Thyroid gland (tissue), 4 donors: ENCODE measurements at regions not wholly inside any gene's neighbourhood (a gene's known extent, or its start where the extent isn't known, plus 50 kb on each side); places are given as distances from the start of the nearest gene placed in this dataset.

Experiments
- DNase-seq, 2 donors: peaks; one replicate each; pipeline ENCODE4 v3.0.0-alpha.2; 2019
- H3K27ac ChIP-seq, 3 donors: fragments of 200-600 bp; sonication (generic); 1 replicate in 2 of 3; 2 replicates in 1 of 3; pipeline ENCODE4 v1.5.1; 2016 to 2019; ENCODE audit warnings: mild to moderate bottlenecking in 1 of 3, moderate library complexity in 1 of 3
- H3K27me3 ChIP-seq: fragments of 200-600 bp; sonication (generic); one replicate; pipeline ENCODE4 v1.5.1; 2019
- H3K36me3 ChIP-seq, 2 donors: fragments of 200-600 bp; sonication (generic); one replicate each; pipeline ENCODE4 v1.5.1; 2016 to 2019
- H3K4me1 ChIP-seq, 2 donors: fragments of 200-600 bp; sonication (generic); one replicate each; pipeline ENCODE4 v1.5.1; 2017 to 2019
- H3K4me3 ChIP-seq, 3 donors: fragments of 200-600 bp; sonication (generic); replicated peaks in 1 of 3; 1 replicate in 2 of 3; 2 replicates in 1 of 3; pipeline ENCODE4 v1.5.1; 2016; ENCODE audit warnings: mild to moderate bottlenecking in 1 of 3
- H3K9me3 ChIP-seq: fragments of 200-600 bp; sonication (generic); one replicate; pipeline ENCODE4 v1.5.1; 2017
- POLR2A ChIP-seq, 2 donors: fragments of 450-650 bp; IDR thresholded peaks; one replicate each; pipeline ENCODE4 v1.6.1; 2017; ENCODE audit warnings: antibody characterized with exemption in 2 of 2, mild to moderate bottlenecking in 2 of 2, moderate library complexity in 1 of 2
- WGBS, 2 donors: methylation state at CpG; one replicate each; pipeline ENCODE4 v1.1.5; 2017; 5-methylcytosine and 5-hydroxymethylcytosine counted together
- intact Hi-C: fragments of 100-400 bp; cut with DNase I; formaldehyde crosslinking; loops from one replicate; pipeline ENCODE4 v1.15.1; 2023
- TF ChIP-seq, protein P1 (sequence below), 6 experiments: fragments of 200-600 bp in 3 of 6; fragments of 450-650 bp in 3 of 6; sonication (generic) in 3 of 6; IDR thresholded peaks; one replicate each; pipeline ENCODE4 v1.5.1; 2016 to 2019; ENCODE audit warnings: antibody characterized with exemption in 6 of 6, mild to moderate bottlenecking in 2 of 6, inconsistent platforms in 1 of 6, moderate library complexity in 1 of 6

DNA sequence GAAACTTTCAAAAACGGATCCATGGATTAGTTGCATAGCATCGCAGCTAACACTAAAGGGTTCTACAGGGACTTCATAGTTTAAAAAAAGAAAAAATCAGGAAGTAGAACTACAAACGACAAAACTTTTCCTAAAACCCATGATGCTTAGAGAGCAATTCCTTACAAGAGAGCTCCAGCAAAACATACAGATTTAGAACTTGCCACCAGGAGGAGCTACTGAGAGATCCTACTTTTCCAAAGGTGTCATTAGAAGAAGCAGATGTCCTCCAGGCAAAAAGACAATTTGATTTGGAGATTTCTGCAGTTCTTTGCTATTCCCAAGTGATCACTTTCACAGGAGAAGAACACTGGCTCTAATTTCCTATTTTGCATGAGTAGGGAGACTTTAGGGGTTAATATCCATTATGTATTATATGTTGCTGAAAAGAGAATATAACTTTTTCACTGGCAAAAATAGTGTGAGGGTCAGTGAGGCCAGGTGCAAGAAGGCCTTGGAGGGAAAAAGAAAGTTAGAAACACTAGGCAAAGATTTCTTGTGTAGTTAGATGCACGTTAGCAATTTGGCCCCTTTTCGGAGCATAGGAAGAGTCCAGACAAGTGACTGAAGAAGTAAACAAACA is 436.2 kb downstream of the SUCLG1 start:
- Histone ChIP-seq H3K9me3 (no peaks in the 10 kb centered on the region), H3K36me3 (no peaks in the 10 kb centered on the region), H3K27me3 (no peaks in the 10 kb centered on the region), H3K4me3 (no peak overlapping the region), H3K27ac (no peak overlapping the region), H3K4me1 (no peaks in the 10 kb centered on the region)
- DNase-seq, result peak; percentile 4
- 40 to 42% methylated on average over 5 of the region's 5 CpGs for WGBS, 2 donors
- TF ChIP-seq, protein P1, sequence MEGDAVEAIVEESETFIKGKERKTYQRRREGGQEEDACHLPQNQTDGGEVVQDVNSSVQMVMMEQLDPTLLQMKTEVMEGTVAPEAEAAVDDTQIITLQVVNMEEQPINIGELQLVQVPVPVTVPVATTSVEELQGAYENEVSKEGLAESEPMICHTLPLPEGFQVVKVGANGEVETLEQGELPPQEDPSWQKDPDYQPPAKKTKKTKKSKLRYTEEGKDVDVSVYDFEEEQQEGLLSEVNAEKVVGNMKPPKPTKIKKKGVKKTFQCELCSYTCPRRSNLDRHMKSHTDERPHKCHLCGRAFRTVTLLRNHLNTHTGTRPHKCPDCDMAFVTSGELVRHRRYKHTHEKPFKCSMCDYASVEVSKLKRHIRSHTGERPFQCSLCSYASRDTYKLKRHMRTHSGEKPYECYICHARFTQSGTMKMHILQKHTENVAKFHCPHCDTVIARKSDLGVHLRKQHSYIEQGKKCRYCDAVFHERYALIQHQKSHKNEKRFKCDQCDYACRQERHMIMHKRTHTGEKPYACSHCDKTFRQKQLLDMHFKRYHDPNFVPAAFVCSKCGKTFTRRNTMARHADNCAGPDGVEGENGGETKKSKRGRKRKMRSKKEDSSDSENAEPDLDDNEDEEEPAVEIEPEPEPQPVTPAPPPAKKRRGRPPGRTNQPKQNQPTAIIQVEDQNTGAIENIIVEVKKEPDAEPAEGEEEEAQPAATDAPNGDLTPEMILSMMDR (IDR thresholded peaks at IDR 0.05), result peak in 4 of 6 experiments; percentile 16 to 57 (median 44)
- TF ChIP-seq POLR2A (IDR thresholded peaks at IDR 0.05), result no peak
- intact Hi-C loops, result loop anchor here (10.0 kb wide), 1 partner anchor 402 kb away; no protein-coding TSS in a partner anchor

DNA sequence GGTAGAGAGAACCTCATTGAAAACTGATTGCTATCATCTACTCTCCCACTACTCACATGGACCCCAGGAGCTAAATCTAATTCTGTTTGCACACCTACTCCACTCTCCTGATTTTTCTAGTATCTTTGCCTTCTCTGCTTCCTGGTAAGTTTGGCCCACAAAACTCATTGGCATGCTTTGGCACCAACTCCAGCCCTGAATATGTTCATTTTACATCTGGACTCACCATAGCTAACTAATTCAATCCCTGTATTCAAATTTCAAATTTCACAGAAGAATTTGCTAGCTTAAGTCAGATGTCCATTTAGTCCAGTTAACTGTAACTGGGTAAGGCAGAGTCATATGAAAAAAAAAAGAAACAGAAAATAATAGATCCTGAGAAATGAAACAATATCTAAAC is 442.1 kb downstream of the SUCLG1 start:
- DNase-seq, result no peak
- Histone ChIP-seq H3K4me1 (no peaks in the 10 kb centered on the region), H3K27me3 (no peaks in the 10 kb centered on the region), H3K4me3 (no peak overlapping the region), H3K27ac (no peak overlapping the region), H3K36me3 (no peaks in the 10 kb centered on the region), H3K9me3 (no peaks in the 10 kb centered on the region)
- no peak for TF ChIP-seq POLR2A (IDR thresholded peaks at IDR 0.05)
- TF ChIP-seq, protein P1 (IDR thresholded peaks at IDR 0.05), result no peak
- intact Hi-C loops, result no loop called here

DNA sequence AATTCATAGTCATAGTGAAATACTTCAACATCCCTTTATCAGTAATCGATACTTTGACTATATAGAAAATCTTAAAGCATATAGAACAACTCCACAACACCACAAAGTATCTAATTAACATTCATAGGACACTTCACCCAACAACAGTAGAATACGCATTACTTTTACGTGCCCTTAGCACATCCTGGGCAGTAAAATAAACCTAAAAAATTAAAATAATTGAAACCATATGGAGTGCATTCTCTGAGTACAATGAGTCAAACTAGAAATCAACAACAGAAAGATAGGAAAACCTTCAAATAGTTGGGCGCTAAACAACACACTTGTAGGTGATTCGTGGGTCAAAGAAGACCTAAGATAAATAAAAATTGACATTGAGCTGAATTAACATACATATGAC is 442.9 kb downstream of the SUCLG1 start:
- WGBS, 2 donors, result 87 to 89% methylated on average over 5 of the region's 5 CpGs
- no peaks in the 10 kb centered on the region for H3K36me3 ChIP-seq
- no peaks in the 10 kb centered on the region for H3K27me3 ChIP-seq
- intact Hi-C loops, result no loop called here
- TF ChIP-seq, protein P1 (IDR thresholded peaks at IDR 0.05), result no peak
- no peak for TF ChIP-seq POLR2A (IDR thresholded peaks at IDR 0.05)
- DNase-seq, result no peak
- H3K4me3 ChIP-seq, result no peak overlapping the region
- no peaks in the 10 kb centered on the region for H3K9me3 ChIP-seq
- no peak overlapping the region for H3K27ac ChIP-seq
- no peaks in the 10 kb centered on the region for H3K4me1 ChIP-seq

DNA sequence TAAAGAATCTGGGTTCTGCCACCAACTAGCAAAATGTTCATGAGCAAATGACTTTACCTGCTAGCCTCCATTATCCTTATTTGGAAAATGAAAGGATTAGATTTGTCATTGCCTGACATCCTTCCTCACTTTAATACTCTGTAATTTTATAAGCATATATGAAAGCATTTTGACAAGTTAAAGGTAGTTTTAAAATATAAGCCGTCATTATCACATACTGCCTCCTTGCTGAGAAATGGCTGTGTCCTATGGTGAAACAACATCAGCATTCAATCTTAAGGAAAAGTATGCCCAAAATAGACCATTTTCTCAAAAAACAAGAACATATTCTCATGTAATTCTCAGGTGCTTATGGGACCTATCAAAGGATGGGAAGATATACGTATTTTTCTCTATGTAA is 461.2 kb downstream of the SUCLG1 start:
- Histone ChIP-seq H3K27me3 (no peaks in the 10 kb centered on the region), H3K9me3 (no peaks in the 10 kb centered on the region), H3K4me3 (no peak overlapping the region), H3K36me3 (no peaks in the 10 kb centered on the region), H3K4me1 (no peaks in the 10 kb centered on the region), H3K27ac (no peak overlapping the region)
- no peak for DNase-seq
- intact Hi-C loops, result no loop called here
- no peak for TF ChIP-seq POLR2A (IDR thresholded peaks at IDR 0.05)
- TF ChIP-seq, protein P1 (IDR thresholded peaks at IDR 0.05), result no peak
- WGBS, 2 donors, result 87 to 90% methylated on average over 2 of the region's 2 CpGs

DNA sequence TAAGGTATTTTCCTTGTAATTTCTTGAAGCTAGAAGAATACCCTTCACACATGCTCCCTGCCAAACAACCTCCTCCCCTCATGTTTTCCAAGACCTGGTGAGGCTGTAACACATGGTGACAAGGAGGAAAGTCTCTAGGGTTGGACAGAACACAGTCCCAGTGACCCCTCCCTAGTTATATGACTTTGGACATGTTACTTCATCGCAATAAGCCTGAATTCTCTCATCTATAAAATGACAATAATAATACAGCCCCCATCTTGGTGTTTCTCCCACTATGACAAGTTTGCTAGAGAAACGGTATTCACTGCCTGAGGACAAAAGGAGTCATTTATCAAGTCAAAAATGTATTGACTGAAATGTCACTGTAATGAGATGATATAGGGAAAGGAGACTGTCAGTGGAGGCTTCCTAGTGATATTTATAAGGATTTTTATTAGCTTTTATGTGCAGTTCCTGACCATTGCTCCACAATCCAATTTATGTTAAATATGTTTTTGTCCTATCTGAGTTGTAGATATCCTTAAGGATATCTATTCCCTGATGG is 464.4 kb downstream of the SUCLG1 start:
- intact Hi-C loops, result no loop called here
- DNase-seq, result no peak
- Histone ChIP-seq H3K27ac (no peak overlapping the region), H3K9me3 (no peaks in the 10 kb centered on the region), H3K4me1 (no peaks in the 10 kb centered on the region), H3K36me3 (no peaks in the 10 kb centered on the region), H3K4me3 (no peak overlapping the region), H3K27me3 (no peaks in the 10 kb centered on the region)
- 70 to 93% methylated on average over 2 of the region's 2 CpGs for WGBS, 2 donors
- TF ChIP-seq, protein P1 (IDR thresholded peaks at IDR 0.05), result no peak
- TF ChIP-seq POLR2A (IDR thresholded peaks at IDR 0.05), result no peak
